Heart left ventricle (tissue), 13 donors: ENCODE measurements at regions not wholly inside any gene's neighbourhood (a gene's known extent, or its start where the extent isn't known, plus 50 kb on each side); places are given as distances from the start of the nearest gene placed in this dataset.

Experiments
- POLR2A ChIP-seq, 2 donors: fragments of 450-650 bp; IDR thresholded peaks; one replicate each; pipeline ENCODE4 v1.6.1; 2017; ENCODE audit warnings: antibody characterized with exemption in 2 of 2, mild to moderate bottlenecking in 2 of 2, moderate library complexity in 2 of 2
- TF ChIP-seq, protein P1 (sequence below), 12 donors: fragments of 200-600 bp; sonication (generic) in 4 of 12; IDR thresholded peaks; one replicate each; pipeline versions ENCODE4 v1.5.0 to v1.8.0; 2018 to 2022; ENCODE audit warnings: antibody characterized with exemption in 12 of 12, mild to moderate bottlenecking in 5 of 12
- donor health status: ischemic (EF 13 %, LVEDD 7.1; RV severe dilation, severe dysfunction).
- donor health status: DM: no; HTN: yes; CAD: no.
- donor health status: DM: no; HTN: no; CAD: no.
- donor health status: ischemic (EF 25% LVEDD 6.9; RV normal size, moderate dysfunction).
- donor health status: ischemic (EF 25% LVEDD 5.7; RV mildly dilated, moderate dysfunction).
- donor health status: ischemic (EF 35%, LVEDD 5.7; RV mildly dilated, moderate dysfunction).
- donor health status: nonischemic (EF 11% LVEDD 7.7; RV severe dilation, severe dysfunction).
- donor health status: DM: yes; HTN: yes; CAD: no.
- donor health status: PGD.
- donor health status: ischemic (EF 29% LVEDD 5.4; RV normal size, mild dysfunction).
- donor health status: nonischemic (EF 23%, LVEDD 6.1; RV moderate dilation, normal function).

DNA sequence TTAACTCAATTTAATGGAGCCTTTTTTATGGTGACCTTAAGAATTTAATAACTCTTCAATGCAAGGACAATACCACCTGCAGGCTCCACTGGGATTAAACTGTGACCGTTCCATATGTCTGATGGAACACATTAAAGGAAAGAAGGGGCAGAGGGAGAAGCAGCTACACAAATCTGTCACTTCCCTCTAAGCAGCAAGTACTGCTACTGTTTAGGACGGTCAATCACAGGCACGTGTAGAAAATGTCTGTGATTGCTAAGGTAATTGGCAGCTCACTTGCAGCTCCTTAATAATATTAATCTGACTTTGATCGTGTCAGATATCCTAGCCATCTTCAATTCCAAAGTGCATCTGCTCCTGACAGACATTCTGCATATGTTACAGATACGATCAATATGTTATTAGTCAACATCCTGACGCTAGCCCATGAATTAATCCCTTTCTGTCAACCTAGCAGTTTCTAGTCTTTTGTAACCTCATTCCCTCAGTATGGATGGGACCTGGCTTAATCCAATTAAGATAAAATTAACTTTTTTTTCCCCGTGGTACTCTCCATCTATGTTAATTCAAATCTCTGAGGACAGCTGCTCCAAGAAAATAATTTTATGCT lies 1012.4 kb downstream of the AMY1C start:
- TF ChIP-seq, protein P1, sequence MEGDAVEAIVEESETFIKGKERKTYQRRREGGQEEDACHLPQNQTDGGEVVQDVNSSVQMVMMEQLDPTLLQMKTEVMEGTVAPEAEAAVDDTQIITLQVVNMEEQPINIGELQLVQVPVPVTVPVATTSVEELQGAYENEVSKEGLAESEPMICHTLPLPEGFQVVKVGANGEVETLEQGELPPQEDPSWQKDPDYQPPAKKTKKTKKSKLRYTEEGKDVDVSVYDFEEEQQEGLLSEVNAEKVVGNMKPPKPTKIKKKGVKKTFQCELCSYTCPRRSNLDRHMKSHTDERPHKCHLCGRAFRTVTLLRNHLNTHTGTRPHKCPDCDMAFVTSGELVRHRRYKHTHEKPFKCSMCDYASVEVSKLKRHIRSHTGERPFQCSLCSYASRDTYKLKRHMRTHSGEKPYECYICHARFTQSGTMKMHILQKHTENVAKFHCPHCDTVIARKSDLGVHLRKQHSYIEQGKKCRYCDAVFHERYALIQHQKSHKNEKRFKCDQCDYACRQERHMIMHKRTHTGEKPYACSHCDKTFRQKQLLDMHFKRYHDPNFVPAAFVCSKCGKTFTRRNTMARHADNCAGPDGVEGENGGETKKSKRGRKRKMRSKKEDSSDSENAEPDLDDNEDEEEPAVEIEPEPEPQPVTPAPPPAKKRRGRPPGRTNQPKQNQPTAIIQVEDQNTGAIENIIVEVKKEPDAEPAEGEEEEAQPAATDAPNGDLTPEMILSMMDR (IDR thresholded peaks at IDR 0.05) = no peak
- no peak for TF ChIP-seq POLR2A (IDR thresholded peaks at IDR 0.05)
